ENCODE measurements at regions not wholly inside any gene's neighbourhood (a gene's known extent, or its start where the extent isn't known, plus 50 kb on each side); places are given as distances from the start of the nearest gene placed in this dataset.

- no peaks in the 10 kb centered on the region; the same call in 1 of the 2 replicates for H3K9me3 ChIP-seq (ENCODE audit: insufficient read depth, low read depth, low read length)
- H3K9me2 ChIP-seq (replicated peaks; ENCODE audit: low read depth, low read length) = no peaks in the 10 kb centered on the region
- no peak overlapping the region for H3K4me3 ChIP-seq (ENCODE audit: low read length, poor library complexity, severe bottlenecking)
- TF ChIP-seq EZH2phosphoT487 (IDR thresholded peaks at IDR 0.05; ENCODE audit: borderline replicate concordance) (no peak), CTCF (conservative IDR thresholded peaks at IDR 0.05; ENCODE audit: low read length) (no peak)
- no peak overlapping the region for H2AFZ ChIP-seq (ENCODE audit: low read length)
- H4K20me1 ChIP-seq (ENCODE audit: insufficient read depth, low read length, poor library complexity, severe bottlenecking) = no peaks in the 10 kb centered on the region
- H3F3A ChIP-seq (ENCODE audit: low read depth) = no peaks in the 10 kb centered on the region
- H3K4me1 ChIP-seq (ENCODE audit: insufficient read depth, low read length, poor library complexity, severe bottlenecking) = no peaks in the 10 kb centered on the region
- no peaks in the 10 kb centered on the region for H3K79me2 ChIP-seq (ENCODE audit: insufficient read depth, low read length)
- H3K4me2 ChIP-seq (ENCODE audit: low read depth, low read length, poor library complexity, severe bottlenecking) = no peak overlapping the region
- no peak overlapping the region for H3K9ac ChIP-seq (ENCODE audit: low read depth, low read length, poor library complexity, severe bottlenecking)
- no peaks in the 10 kb centered on the region for H3K36me3 ChIP-seq (ENCODE audit: insufficient read depth, low read length)
- H3K27me3 ChIP-seq (ENCODE audit: insufficient read depth, low read length, poor library complexity, severe bottlenecking) = no peaks in the 10 kb centered on the region
Observed at GRCh38 chr10:130553826-130554225, 417.6 kb downstream of the GLRX3 start.

- no peak overlapping the region for H3K4me2 ChIP-seq (ENCODE audit: low read depth, low read length, poor library complexity, severe bottlenecking)
- no peaks in the 10 kb centered on the region for H3K36me3 ChIP-seq (ENCODE audit: insufficient read depth, low read length)
- no peaks in the 10 kb centered on the region for H3K9me2 ChIP-seq (replicated peaks; ENCODE audit: low read depth, low read length)
- H3F3A ChIP-seq (ENCODE audit: low read depth) = no peaks in the 10 kb centered on the region
- TF ChIP-seq CTCF (conservative IDR thresholded peaks at IDR 0.05; ENCODE audit: low read length) (no peak), EZH2phosphoT487 (IDR thresholded peaks at IDR 0.05; ENCODE audit: borderline replicate concordance) (no peak)
- no peaks in the 10 kb centered on the region; the same call in 1 of the 2 replicates for H3K9me3 ChIP-seq (ENCODE audit: insufficient read depth, low read depth, low read length)
- no peaks in the 10 kb centered on the region for H4K20me1 ChIP-seq (ENCODE audit: insufficient read depth, low read length, poor library complexity, severe bottlenecking)
- no peaks in the 10 kb centered on the region for H3K27me3 ChIP-seq (ENCODE audit: insufficient read depth, low read length, poor library complexity, severe bottlenecking)
- no peak overlapping the region for H3K4me3 ChIP-seq (ENCODE audit: low read length, poor library complexity, severe bottlenecking)
- H3K4me1 ChIP-seq (ENCODE audit: insufficient read depth, low read length, poor library complexity, severe bottlenecking) = no peaks in the 10 kb centered on the region
- H2AFZ ChIP-seq (ENCODE audit: low read length) = no peak overlapping the region
- no peak overlapping the region for H3K9ac ChIP-seq (ENCODE audit: low read depth, low read length, poor library complexity, severe bottlenecking)
- H3K79me2 ChIP-seq (ENCODE audit: insufficient read depth, low read length) = no peaks in the 10 kb centered on the region
Observed at GRCh38 chr10:130554701-130555410, 418.7 kb downstream of the GLRX3 start.

GRCh38 chr10:130555411-130555750, 419.2 kb downstream of the GLRX3 start:
- H4K20me1 ChIP-seq (ENCODE audit: insufficient read depth, low read length, poor library complexity, severe bottlenecking) = no peaks in the 10 kb centered on the region
- H3K9me3 ChIP-seq (ENCODE audit: insufficient read depth, low read depth, low read length) = no peaks in the 10 kb centered on the region; the same call in 1 of the 2 replicates
- no peaks in the 10 kb centered on the region for H3F3A ChIP-seq (ENCODE audit: low read depth)
- no peaks in the 10 kb centered on the region for H3K9me2 ChIP-seq (replicated peaks; ENCODE audit: low read depth, low read length)
- H2AFZ ChIP-seq (ENCODE audit: low read length) = no peak overlapping the region
- H3K27me3 ChIP-seq (ENCODE audit: insufficient read depth, low read length, poor library complexity, severe bottlenecking) = no peaks in the 10 kb centered on the region
- H3K36me3 ChIP-seq (ENCODE audit: insufficient read depth, low read length) = no peaks in the 10 kb centered on the region
- H3K4me2 ChIP-seq (ENCODE audit: low read depth, low read length, poor library complexity, severe bottlenecking) = no peak overlapping the region
- H3K4me1 ChIP-seq (ENCODE audit: insufficient read depth, low read length, poor library complexity, severe bottlenecking) = no peaks in the 10 kb centered on the region
- TF ChIP-seq EZH2phosphoT487 (IDR thresholded peaks at IDR 0.05; ENCODE audit: borderline replicate concordance) (no peak), CTCF (conservative IDR thresholded peaks at IDR 0.05; ENCODE audit: low read length) (no peak)
- H3K9ac ChIP-seq (ENCODE audit: low read depth, low read length, poor library complexity, severe bottlenecking) = no peak overlapping the region
- no peak overlapping the region for H3K4me3 ChIP-seq (ENCODE audit: low read length, poor library complexity, severe bottlenecking)
- no peaks in the 10 kb centered on the region for H3K79me2 ChIP-seq (ENCODE audit: insufficient read depth, low read length)
